Loucy (cell line): ENCODE measurements at regions not wholly inside any gene's neighbourhood (a gene's known extent, or its start where the extent isn't known, plus 50 kb on each side); places are given as distances from the start of the nearest gene placed in this dataset.
"Not testable (repeated sequence)": the region's sequence is repeated elsewhere in the genome, so short reads cannot be mapped to it uniquely, and the experiment has no call there.

Source experiments
- H2AFZ ChIP-seq: fragments of 200-600 bp; sonication (generic); 2 replicates; pipeline ENCODE4 v1.6.0; 2016; ENCODE audit warnings: antibody characterized with exemption, mild to moderate bottlenecking, low read length, moderate library complexity
- H3F3A ChIP-seq: fragments of 200-600 bp; 2 replicates; pipeline ENCODE4 v1.6.0; 2016; ENCODE audit warnings: antibody characterized with exemption, low read depth, mild to moderate bottlenecking
- H3K27me3 ChIP-seq: fragments of 200-600 bp; sonication (generic); 2 replicates; pipeline ENCODE4 v1.6.1; 2014; ENCODE audit warnings: low read length, mild to moderate bottlenecking; ENCODE audit not compliant: insufficient read depth, poor library complexity, severe bottlenecking
- H3K36me3 ChIP-seq: fragments of 200-600 bp; sonication (generic); 2 replicates; pipeline ENCODE4 v1.6.1; 2016; ENCODE audit warnings: low read length; ENCODE audit not compliant: insufficient read depth
- H3K4me1 ChIP-seq: fragments of 200-600 bp; sonication (generic); 2 replicates; pipeline ENCODE4 v1.5.1; 2014; ENCODE audit warnings: low read length, mild to moderate bottlenecking; ENCODE audit not compliant: insufficient read depth, poor library complexity, severe bottlenecking
- H3K4me2 ChIP-seq: fragments of 200-600 bp; sonication (generic); 2 replicates; pipeline ENCODE4 v1.6.0; 2014; ENCODE audit warnings: antibody characterized with exemption, low read length, low read depth, mild to moderate bottlenecking; ENCODE audit not compliant: poor library complexity, severe bottlenecking
- H3K4me3 ChIP-seq: fragments of 200-600 bp; sonication (generic); 2 replicates; pipeline ENCODE4 v1.5.1; 2014; ENCODE audit warnings: low read length, mild to moderate bottlenecking, mixed read lengths; ENCODE audit not compliant: poor library complexity, severe bottlenecking
- H3K79me2 ChIP-seq: fragments of 200-600 bp; sonication (generic); 2 replicates; pipeline ENCODE4 v1.6.1; 2014; ENCODE audit warnings: low read length; ENCODE audit not compliant: insufficient read depth
- H3K9ac ChIP-seq: fragments of 200-600 bp; sonication (generic); 2 replicates; pipeline ENCODE4 v1.6.0; 2014; ENCODE audit warnings: mild to moderate bottlenecking, low read depth, low read length, moderate library complexity; ENCODE audit not compliant: poor library complexity, severe bottlenecking
- H3K9me2 ChIP-seq: fragments of 200-600 bp; sonication (generic); replicated peaks from 2 replicates; pipeline ENCODE4 v1.6.1; 2016; ENCODE audit warnings: low read depth, low read length, mixed read lengths
- H3K9me3 ChIP-seq: fragments of 200-600 bp; sonication (generic); 2 replicates; pipeline ENCODE4 v1.6.1; 2014; ENCODE audit warnings: mild to moderate bottlenecking, antibody characterized with exemption, low read length, low read depth; ENCODE audit not compliant: insufficient read depth
- H4K20me1 ChIP-seq: fragments of 200-600 bp; sonication (generic); 2 replicates; pipeline ENCODE4 v1.6.0; 2014; ENCODE audit warnings: antibody characterized with exemption, low read length, mild to moderate bottlenecking; ENCODE audit not compliant: insufficient read depth, poor library complexity, severe bottlenecking
- CTCF ChIP-seq: fragments of 200-600 bp; sonication (generic); conservative IDR thresholded peaks from 2 replicates; pipeline ENCODE4 v1.5.1; 2014; ENCODE audit warnings: mild to moderate bottlenecking, antibody characterized with exemption, low read length
- EZH2phosphoT487 ChIP-seq: fragments of 200-600 bp; IDR thresholded peaks from 2 replicates; pipeline ENCODE4 v1.6.1; 2018; ENCODE audit warnings: antibody characterized with exemption, mild to moderate bottlenecking, moderate library complexity, borderline replicate concordance

GRCh38 chr9:100652850-100653249 lies 75.0 kb downstream of the CAVIN4 start:
- Histone ChIP-seq H3K27me3 (no peaks in the 10 kb centered on the region), H3K79me2 (no peaks in the 10 kb centered on the region), H3K9ac (no peak overlapping the region), H3K4me3 (no peak overlapping the region), H2AFZ (no peak overlapping the region), H3K4me2 (no peak overlapping the region), H3F3A (no peaks in the 10 kb centered on the region), H3K9me3 (no peaks in the 10 kb centered on the region), H3K9me2 (no peaks in the 10 kb centered on the region), H4K20me1 (no peaks in the 10 kb centered on the region), H3K36me3 (no peaks in the 10 kb centered on the region), H3K4me1 (no peaks in the 10 kb centered on the region)
- TF ChIP-seq EZH2phosphoT487: no peak
- no peak for TF ChIP-seq CTCF

DNA sequence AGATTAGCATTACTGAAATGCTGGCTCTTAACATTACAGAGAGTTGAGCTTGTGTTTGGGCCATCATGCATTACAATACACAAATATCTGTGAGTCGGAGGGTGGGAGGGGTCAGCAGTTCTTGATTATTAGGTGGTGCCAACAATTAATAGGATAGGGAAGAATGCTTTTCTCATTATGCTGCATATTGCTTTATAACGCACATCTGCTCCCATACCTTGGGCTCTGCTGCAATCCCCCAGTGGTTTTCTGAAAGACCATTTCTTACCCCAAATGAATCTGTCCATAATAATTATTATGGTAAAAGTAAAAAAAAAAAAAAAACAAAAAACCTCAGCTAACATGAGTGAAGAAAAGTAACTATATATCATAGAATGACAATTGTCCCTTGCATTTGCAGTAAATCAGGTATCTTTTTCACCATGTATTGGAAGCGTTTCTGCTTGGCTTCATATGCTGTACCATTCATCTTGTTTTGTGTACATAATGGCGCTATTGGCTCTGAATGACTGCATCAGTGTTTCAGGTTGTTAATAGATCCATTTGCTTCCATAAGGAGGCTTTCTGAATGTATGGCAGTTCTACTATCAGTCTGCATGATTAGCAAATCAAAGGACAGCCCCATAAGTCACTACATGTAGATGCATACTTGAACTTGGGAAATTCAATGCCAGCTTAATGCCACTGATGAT lies 75.9 kb downstream of the CAVIN4 start:
- Histone ChIP-seq H3K9ac (no peak overlapping the region), H3K36me3 (no peaks in the 10 kb centered on the region), H4K20me1 (no peaks in the 10 kb centered on the region), H3K4me2 (no peak overlapping the region), H3K9me3 (no peaks in the 10 kb centered on the region), H3K9me2 (no peaks in the 10 kb centered on the region), H3K4me1 (no peaks in the 10 kb centered on the region), H2AFZ (no peak overlapping the region), H3K79me2 (no peaks in the 10 kb centered on the region), H3K27me3 (no peaks in the 10 kb centered on the region), H3K4me3 (no peak overlapping the region), H3F3A (no peaks in the 10 kb centered on the region)
- TF ChIP-seq CTCF: no peak
- TF ChIP-seq EZH2phosphoT487: no peak

- H3K9ac ChIP-seq, H3K4me1 ChIP-seq, H2AFZ ChIP-seq, H3K4me2 ChIP-seq, H3F3A ChIP-seq, H3K36me3 ChIP-seq, H3K27me3 ChIP-seq, H3K79me2 ChIP-seq, H3K9me3 ChIP-seq, H3K9me2 ChIP-seq, H4K20me1 ChIP-seq, H3K4me3 ChIP-seq: not testable (repeated sequence)
Measured at GRCh38 chr9:100656851-100657250, 79.0 kb downstream of the CAVIN4 start.

GRCh38 chr9:100661668-100662067 lies 83.8 kb downstream of the CAVIN4 start:
- Histone ChIP-seq H4K20me1 (no peaks in the 10 kb centered on the region), H3F3A (no peaks in the 10 kb centered on the region), H3K36me3 (no peaks in the 10 kb centered on the region), H3K4me1 (no peaks in the 10 kb centered on the region), H3K9me2 (no peaks in the 10 kb centered on the region), H3K4me2 (no peak overlapping the region), H3K79me2 (no peaks in the 10 kb centered on the region), H3K9me3 (no peaks in the 10 kb centered on the region), H3K4me3 (no peak overlapping the region), H3K9ac (no peak overlapping the region), H3K27me3 (no peaks in the 10 kb centered on the region), H2AFZ (no peak overlapping the region)
- TF ChIP-seq CTCF (no peak), EZH2phosphoT487 (no peak)
